Heart left ventricle (tissue), 16 donors: ENCODE measurements at regions not wholly inside any gene's neighbourhood (a gene's known extent, or its start where the extent isn't known, plus 50 kb on each side); places are given as distances from the start of the nearest gene placed in this dataset.
A peak's percentile ranks its signal among the peaks of the same experiment; 100 is the strongest.

ENCODE experiments used
- ATAC-seq, 4 donors: fragments of 200-7000 bp; cut with Tn5 transposase; one replicate each; pipeline ENCODE4 v1.9.1; 2020 to 2022; ENCODE audit warnings: moderate library complexity in 4 of 4, mild to moderate bottlenecking in 3 of 4, moderate number of reproducible peaks in 1 of 4
- DNase-seq, 5 donors: peaks; one replicate each; pipeline ENCODE4 v3.0.0-alpha.2; 2020
- H3K27ac ChIP-seq, 12 donors: fragments of 200-600 bp; sonication (generic) in 4 of 12; one replicate each; pipeline versions ENCODE4 v1.5.0 to v1.8.0; 2016 to 2022; ENCODE audit warnings: mild to moderate bottlenecking in 2 of 12
- H3K27me3 ChIP-seq, 9 donors: fragments of 200-600 bp; sonication (generic) in 2 of 9; one replicate each; pipeline versions ENCODE4 v1.5.1 to v1.8.0; 2016 to 2022; ENCODE audit warnings: mild to moderate bottlenecking in 3 of 9
- H3K36me3 ChIP-seq, 9 donors: fragments of 200-600 bp; sonication (generic) in 2 of 9; one replicate each; pipeline versions ENCODE4 v1.5.0 to v1.8.0; 2018 to 2022; ENCODE audit warnings: mild to moderate bottlenecking in 2 of 9
- H3K4me1 ChIP-seq, 12 donors: fragments of 200-600 bp; sonication (generic) in 4 of 12; one replicate each; pipeline versions ENCODE4 v1.5.0 to v1.8.0; 2016 to 2022; ENCODE audit warnings: mild to moderate bottlenecking in 3 of 12
- H3K4me3 ChIP-seq, 12 donors: fragments of 200-600 bp; sonication (generic) in 4 of 12; one replicate each; pipeline versions ENCODE4 v1.5.0 to v1.8.0; 2017 to 2022; ENCODE audit warnings: mild to moderate bottlenecking in 9 of 12, moderate library complexity in 4 of 12
- H3K9me3 ChIP-seq, 12 donors: fragments of 200-600 bp; sonication (generic) in 4 of 12; one replicate each; pipeline versions ENCODE4 v1.5.0 to v1.8.0; 2016 to 2022; ENCODE audit warnings: mild to moderate bottlenecking in 1 of 12
- CTCF ChIP-seq, 12 donors: fragments of 200-600 bp; sonication (generic) in 4 of 12; IDR thresholded peaks; one replicate each; pipeline versions ENCODE4 v1.5.0 to v1.8.0; 2018 to 2022; ENCODE audit warnings: antibody characterized with exemption in 12 of 12, mild to moderate bottlenecking in 5 of 12
- POLR2A ChIP-seq, 2 donors: fragments of 450-650 bp; IDR thresholded peaks; one replicate each; pipeline ENCODE4 v1.6.1; 2017; ENCODE audit warnings: antibody characterized with exemption in 2 of 2, mild to moderate bottlenecking in 2 of 2, moderate library complexity in 2 of 2
- WGBS, 4 donors: extraction: QIAGEN DNeasy Blood & Tissue Kit in 2 of 4; methylation state at CpG; one replicate each; pipeline versions ENCODE4 v1.1.5 to v1.1.7; 2013 to 2018; 5-methylcytosine and 5-hydroxymethylcytosine counted together
- intact Hi-C, 10 donors: fragments of 100-400 bp; cut with DNase I; formaldehyde crosslinking; loops; one replicate each; pipeline versions ENCODE4 v1.11.1 to v1.14.2; 2022
- donor health status: ischemic (EF 13 %, LVEDD 7.1; RV severe dilation, severe dysfunction).
- donor health status: healthy with polysubstance abuse.
- donor health status: DM: no; HTN: yes; CAD: no.
- donor health status: DM: no; HTN: no; CAD: no.
- donor health status: ischemic (EF 25% LVEDD 6.9; RV normal size, moderate dysfunction).
- donor health status: ischemic (EF 25% LVEDD 5.7; RV mildly dilated, moderate dysfunction).
- donor health status: healthy.
- donor health status: DM: yes; HTN: yes; CAD: no.
- donor health status: ischemic (EF 35%, LVEDD 5.7; RV mildly dilated, moderate dysfunction).
- donor health status: nonischemic (EF 11% LVEDD 7.7; RV severe dilation, severe dysfunction).
- donor health status: DM: yes; HTN: yes; CAD: no.
- donor health status: PGD.
- donor health status: ischemic (EF 29% LVEDD 5.4; RV normal size, mild dysfunction).
- donor health status: nonischemic (EF 23%, LVEDD 6.1; RV moderate dilation, normal function).

GRCh38 chr5:179422908-179423481 lies 77.7 kb upstream of the ADAMTS2 start:
- TF ChIP-seq POLR2A (IDR thresholded peaks at IDR 0.05) = no peak
- no peak for TF ChIP-seq CTCF (IDR thresholded peaks at IDR 0.05)
- Histone ChIP-seq H3K4me3 (no peak overlapping the region), H3K36me3 (no peaks in the 10 kb centered on the region), H3K27me3 (peaks cover 0 to 22% (median 4%) of the 10 kb centered on the region in 9 donors), H3K4me1 (no peaks in the 10 kb centered on the region), H3K9me3 (no peaks in the 10 kb centered on the region), H3K27ac (no peak overlapping the region)
- DNase-seq = peak in 1 of 5 donors; percentile 33
- 63 to 69% (median 66%) methylated on average over 11 of the region's 11 CpGs for WGBS, 4 donors
- ATAC-seq = no peak
- intact Hi-C loops = no loop called here

GRCh38 chr5:179422213-179422855 lies 77.1 kb upstream of the ADAMTS2 start:
- Histone ChIP-seq H3K36me3 (no peaks in the 10 kb centered on the region), H3K9me3 (no peaks in the 10 kb centered on the region), H3K27me3 (peaks cover 0 to 22% (median 4%) of the 10 kb centered on the region in 9 donors), H3K27ac (no peak overlapping the region), H3K4me3 (no peak overlapping the region), H3K4me1 (no peaks in the 10 kb centered on the region)
- TF ChIP-seq POLR2A (IDR thresholded peaks at IDR 0.05) (no peak), CTCF (IDR thresholded peaks at IDR 0.05) (no peak)
- 67 to 74% (median 73%) methylated on average over 7 of the region's 7 CpGs for WGBS, 4 donors
- DNase-seq (peak in 1 of 5 donors; percentile 47), ATAC-seq (no peak)
- intact Hi-C loops = no loop called here

GRCh38 chr5:179421144-179421901 lies 76.1 kb upstream of the ADAMTS2 start:
- WGBS, 4 donors = 69 to 84% (median 76%) methylated on average over 13 to 15 of the region's 15 CpGs
- peaks cover 0 to 30% (median 4%) of the 10 kb centered on the region in 9 donors for H3K27me3 ChIP-seq
- intact Hi-C loops = no loop called here

More at GRCh38 chr5:179421144-179421901, 76.1 kb upstream of the ADAMTS2 start:
- H3K9me3 ChIP-seq = no peaks in the 10 kb centered on the region
- peak in 1 of 5 donors; percentile 21 for DNase-seq
- H3K27ac ChIP-seq = no peak overlapping the region
- H3K4me1 ChIP-seq = no peaks in the 10 kb centered on the region
- no peak overlapping the region for H3K4me3 ChIP-seq
- TF ChIP-seq POLR2A (IDR thresholded peaks at IDR 0.05) = no peak
- no peak for TF ChIP-seq CTCF (IDR thresholded peaks at IDR 0.05)
- ATAC-seq = no peak
- no peaks in the 10 kb centered on the region for H3K36me3 ChIP-seq
